GM21447 (cell line): ENCODE measurements at regions not wholly inside any gene's neighbourhood (a gene's known extent, or its start where the extent isn't known, plus 50 kb on each side); places are given as distances from the start of the nearest gene placed in this dataset.
"Not testable (repeated sequence)": the region's sequence is repeated elsewhere in the genome, so short reads cannot be mapped to it uniquely, and the experiment has no call there.

Source experiments
- ATAC-seq: cut with Tn5 transposase; IDR thresholded peaks from one replicate; pipeline ENCODE4 v1.9.1; 2021; ENCODE audit not compliant: unreplicated experiment

DNA sequence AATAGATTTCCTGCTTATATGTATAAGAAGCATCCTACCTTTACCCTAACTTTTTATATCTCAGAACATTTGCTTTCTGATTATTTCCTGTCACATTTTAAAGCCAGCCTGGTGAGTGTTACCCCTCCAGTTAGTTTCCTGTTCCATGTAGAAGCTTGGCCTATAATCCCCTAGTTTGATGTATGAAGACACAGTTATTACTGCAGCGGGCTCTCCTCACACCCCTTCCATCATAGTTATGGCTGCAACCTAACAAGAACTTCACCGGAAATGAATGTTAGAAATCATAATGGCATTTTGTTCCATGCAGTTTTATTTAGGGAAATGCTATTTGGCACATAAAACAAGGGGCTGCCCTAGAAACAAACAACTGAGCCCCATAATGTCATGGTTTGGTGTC lies 400.2 kb upstream of the SETBP1 start:
- no peak for ATAC-seq

DNA sequence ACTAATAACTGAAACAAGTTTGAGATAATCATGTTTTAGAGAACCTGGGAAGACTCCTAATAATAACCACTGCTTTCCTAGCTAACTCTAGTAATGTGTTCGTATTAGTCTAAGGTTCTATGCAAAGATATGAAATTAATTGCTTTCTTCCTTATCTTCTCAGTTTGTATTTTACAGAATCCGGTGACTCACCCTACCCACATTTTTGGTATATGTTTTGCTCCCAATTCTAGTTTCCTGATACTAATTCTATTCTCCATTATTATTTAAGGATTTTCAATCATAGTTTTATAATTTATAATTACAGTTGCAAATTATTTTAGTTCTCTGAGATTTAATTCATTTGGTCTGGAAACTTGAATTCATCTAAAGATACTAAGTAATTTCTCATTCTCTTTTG lies 394.6 kb upstream of the SETBP1 start:
- no peak for ATAC-seq

GRCh38 chr18:44290366-44290977 lies 390.2 kb upstream of the SETBP1 start:
- ATAC-seq: no peak

DNA sequence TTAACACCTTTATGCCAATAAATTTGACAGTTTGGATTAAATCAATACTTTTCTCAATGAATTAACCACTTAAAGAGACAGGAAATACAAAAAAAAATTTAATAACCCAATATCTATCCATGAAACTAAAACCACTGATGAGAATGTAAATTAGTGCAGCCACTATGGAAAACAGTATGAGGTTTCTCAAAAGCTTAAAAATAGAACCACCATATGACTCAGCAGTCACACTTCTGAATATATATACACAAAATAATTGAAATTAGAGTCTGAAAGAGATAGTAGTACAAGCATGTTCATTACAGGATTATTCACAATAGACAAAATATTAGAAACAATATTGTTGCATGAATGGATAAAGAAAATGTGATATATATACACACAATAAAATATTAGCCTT lies 382.1 kb upstream of the SETBP1 start:
- ATAC-seq: no peak

DNA sequence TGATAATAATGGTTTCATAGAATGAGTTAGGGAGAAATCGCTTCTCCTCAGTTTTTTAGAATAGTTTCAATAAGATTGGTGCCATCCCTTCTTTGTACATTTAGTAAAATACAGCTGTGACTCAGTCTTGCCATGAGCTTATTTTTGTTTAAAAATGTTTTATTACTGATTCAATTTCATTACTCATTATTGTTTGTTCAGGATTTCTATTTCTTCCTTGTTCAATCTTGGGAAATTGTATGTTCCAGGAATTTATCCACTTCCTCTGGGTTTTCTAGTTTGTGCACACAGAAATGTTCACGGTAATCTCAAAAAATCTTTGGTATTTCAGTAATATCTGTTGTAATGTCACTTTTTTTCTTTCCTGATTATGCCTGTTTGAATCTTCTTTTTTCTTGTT lies 371.5 kb upstream of the SETBP1 start:
- ATAC-seq: no peak

DNA sequence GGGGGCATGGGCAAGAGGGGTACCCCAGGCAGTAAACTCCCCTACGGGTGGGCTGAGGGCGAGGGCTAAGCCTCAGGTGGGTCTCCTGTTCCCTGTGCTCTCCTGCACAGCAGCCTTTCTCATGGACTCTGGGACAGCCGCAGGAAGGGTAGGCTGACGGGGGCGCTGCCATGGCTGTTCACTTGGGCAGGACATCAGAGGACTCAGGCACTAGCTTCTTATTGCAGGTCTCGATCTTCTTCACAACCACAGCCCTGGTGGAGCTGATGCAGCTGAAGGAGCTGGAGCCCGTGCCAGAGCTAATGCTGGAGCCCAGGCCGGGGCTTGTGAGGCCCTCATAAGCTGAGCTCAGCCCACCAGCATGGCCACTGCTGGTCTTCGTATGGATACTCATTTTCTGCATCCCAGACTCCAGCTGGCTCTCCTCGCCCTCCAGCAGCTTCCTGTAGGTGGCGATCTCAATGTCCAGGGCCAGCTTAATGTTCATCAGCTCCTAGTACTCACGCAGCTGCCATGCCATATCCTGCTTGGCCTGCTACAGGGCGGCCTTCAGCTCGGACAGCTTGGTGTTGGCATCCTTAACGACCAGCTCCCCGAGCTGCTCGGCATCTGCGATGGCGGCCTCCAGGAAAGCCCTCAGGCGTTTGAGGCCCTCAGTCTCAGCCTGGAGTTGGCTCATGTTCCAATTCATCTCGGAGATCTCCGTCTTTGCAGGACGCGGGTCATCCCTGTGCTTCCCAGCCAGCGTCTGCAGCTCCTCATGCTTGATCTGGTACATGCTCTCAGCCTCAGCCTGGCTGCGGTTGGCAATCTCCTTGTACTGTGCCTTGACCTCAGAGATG lies 359.8 kb upstream of the SETBP1 start:
- no peak for ATAC-seq

GRCh38 chr18:44321868-44322590 lies 358.7 kb upstream of the SETBP1 start:
- ATAC-seq: no peak

GRCh38 chr18:44323125-44323524 lies 357.6 kb upstream of the SETBP1 start:
- no peak for ATAC-seq

GRCh38 chr18:44324361-44324760 lies 356.3 kb upstream of the SETBP1 start:
- ATAC-seq: no peak

DNA sequence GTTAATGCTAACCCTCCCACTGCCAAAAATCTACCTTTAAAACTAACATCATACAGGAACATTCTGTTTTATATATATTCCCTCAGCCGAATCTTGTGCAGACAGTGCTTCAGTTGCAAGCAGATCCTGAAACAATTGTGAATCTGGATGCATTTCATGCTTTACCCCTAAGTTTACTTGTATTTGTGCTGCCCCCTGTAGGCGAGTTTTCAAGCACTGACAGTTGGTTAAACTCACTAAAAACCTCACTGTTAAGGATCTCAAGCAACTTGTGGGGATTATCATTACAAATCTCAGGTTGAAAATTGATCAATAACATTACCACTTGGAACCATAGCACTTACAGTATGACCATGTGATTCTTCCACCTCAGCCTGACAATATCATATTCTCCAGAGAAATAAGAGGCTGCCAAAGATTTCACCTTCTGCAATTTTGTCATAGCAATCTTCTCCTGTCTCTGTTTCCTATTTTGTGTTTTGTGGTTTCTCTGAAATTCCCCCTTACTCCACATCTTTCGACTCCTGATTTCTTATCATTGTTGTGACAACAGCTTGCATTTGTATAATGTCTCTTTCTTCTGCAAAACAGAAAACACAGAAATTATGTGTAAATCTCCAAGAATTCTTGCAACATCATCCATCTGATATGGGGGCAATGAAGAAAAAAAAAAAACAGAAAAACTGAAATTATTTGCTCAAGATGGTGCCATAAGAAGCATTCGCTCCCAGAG lies 354.6 kb upstream of the SETBP1 start:
- no peak for ATAC-seq

GRCh38 chr18:44331656-44332570 lies 348.8 kb upstream of the SETBP1 start:
- no peak for ATAC-seq

- no peak for ATAC-seq
Observed at GRCh38 chr18:44341759-44342158, 338.9 kb upstream of the SETBP1 start.

DNA sequence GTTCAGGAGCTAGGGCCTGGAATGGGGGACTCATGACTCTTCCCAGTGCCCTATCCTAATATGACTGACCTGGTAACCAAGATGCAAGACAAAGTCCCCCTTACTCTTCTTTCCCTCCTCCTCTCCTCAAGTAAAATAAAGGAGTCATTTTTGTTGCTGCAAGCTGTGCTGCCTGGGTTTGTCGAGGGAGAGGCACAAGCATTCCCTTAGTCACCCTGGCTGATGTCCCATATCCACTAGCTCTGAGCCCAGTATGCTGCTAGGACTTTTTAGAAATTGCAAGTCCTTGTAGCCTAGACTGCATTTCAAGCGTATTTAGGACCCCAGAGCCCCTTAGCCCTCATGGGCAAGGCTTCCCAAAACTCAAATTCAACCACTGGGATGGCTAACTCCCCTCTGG lies 338.5 kb upstream of the SETBP1 start:
- ATAC-seq: no peak

DNA sequence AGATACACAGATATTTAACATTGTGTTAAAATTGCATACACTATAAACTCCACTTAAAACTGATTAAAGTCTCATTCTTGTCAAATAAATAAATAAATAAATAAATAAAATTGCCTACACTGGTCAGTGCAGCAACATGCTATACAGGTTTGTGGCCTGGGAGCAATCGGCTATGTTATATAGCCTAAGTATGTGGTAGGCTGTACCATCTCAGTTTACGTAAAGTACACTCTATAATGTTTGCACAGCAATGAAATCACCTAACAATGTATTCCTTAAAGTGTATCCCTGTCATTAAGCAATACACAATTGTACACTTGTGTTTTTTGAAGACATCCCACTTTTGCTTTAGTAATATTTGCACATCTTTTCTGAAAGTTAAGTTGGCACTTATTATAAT lies 337.7 kb upstream of the SETBP1 start:
- ATAC-seq: no peak

DNA sequence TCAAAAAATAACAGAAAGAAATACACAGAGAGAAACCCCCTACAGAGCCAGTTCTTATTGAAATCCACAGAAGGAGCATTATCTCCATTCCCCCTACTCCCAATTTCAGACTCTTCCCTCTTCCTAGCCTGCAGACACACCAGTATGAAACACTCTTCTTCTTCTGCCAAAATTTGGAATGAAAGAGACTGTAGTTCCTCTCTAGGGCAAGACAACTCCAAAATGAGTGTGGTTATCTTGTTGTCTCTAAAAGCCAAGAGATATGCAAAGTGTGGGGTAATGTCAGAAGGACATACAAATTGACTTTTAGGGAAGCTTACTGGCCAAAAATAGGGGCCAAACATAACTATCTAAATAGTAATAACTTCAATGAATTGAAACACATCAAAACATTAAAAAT lies 337.1 kb upstream of the SETBP1 start:
- ATAC-seq: no peak

- no peak for ATAC-seq
Observed at GRCh38 chr18:44356566-44357157, 324.0 kb upstream of the SETBP1 start.

DNA sequence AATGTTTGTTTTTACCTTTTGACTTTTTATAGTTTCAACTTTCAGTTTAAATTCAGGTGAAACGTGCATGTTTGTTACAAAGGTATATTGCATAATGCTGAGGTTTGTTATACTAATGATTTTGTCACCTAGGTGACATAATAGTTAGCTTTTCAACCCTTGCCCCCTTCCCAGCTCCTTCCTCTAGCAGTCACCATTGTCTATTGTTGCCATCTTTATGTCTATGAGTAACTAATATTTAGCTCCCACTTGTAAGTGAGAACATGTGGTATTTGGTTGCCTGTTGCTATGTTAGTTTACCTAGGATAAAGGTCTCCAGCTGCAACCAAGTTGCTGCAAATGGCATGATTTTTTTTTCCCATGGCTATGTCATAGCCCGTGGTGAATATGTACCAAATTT lies 322.3 kb upstream of the SETBP1 start:
- no peak for ATAC-seq

DNA sequence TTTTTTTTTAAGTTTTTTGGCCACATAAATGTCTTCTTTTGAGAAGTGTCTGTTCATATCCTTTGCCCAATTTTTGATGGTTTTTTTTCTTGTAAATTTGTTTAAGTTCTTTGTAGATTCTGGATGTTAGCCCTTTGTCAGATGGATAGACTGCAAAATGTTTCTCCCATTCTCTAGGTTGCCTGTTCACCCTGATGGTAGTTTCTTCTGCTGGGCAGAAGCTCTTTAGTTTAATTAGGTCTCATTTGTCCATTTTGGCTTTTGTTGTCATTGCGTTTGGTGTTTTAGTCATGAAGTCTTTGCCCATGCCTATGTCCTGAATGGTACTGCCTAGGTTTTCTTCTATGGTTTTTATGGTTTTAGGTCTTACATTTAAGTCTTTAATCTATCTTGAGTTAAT lies 320.9 kb upstream of the SETBP1 start:
- ATAC-seq: not testable (repeated sequence)

- ATAC-seq: not testable (repeated sequence)
Observed at GRCh38 chr18:44362213-44362612, 318.5 kb upstream of the SETBP1 start.

- ATAC-seq: no peak
Observed at GRCh38 chr18:44370861-44371260, 309.8 kb upstream of the SETBP1 start.
